CD14-positive monocyte (primary cell): ENCODE measurements at regions not wholly inside any gene's neighbourhood (a gene's known extent, or its start where the extent isn't known, plus 50 kb on each side); places are given as distances from the start of the nearest gene placed in this dataset.

Source experiments
- DNase-seq, 3 donors: peaks; one replicate each; pipeline ENCODE4 v3.0.0-alpha.2; 2011 to 2022
- H2AFZ ChIP-seq: 2 replicates; pipeline ENCODE4 v1.6.0; 2012; ENCODE audit warnings: mild to moderate bottlenecking, low read depth, low read length, inconsistent platforms; ENCODE audit not compliant: insufficient read depth, poor library complexity, severe bottlenecking
- H3K27ac ChIP-seq, 2 donors: 1 replicate in 1 of 2; 2 replicates in 1 of 2; pipeline ENCODE4 v1.5.1; 2012 to 2013; ENCODE audit warnings: low read length in 2 of 2, control low read depth in 1 of 2, inconsistent platforms in 1 of 2, low read depth in 1 of 2, mild to moderate bottlenecking in 1 of 2
- H3K27me3 ChIP-seq, 2 donors: one replicate each; pipeline versions ENCODE4 v1.6.0 to v1.6.1; 2011 to 2013; ENCODE audit warnings: low read length in 2 of 2; ENCODE audit not compliant: control insufficient read depth in 2 of 2, insufficient read depth in 2 of 2
- H3K36me3 ChIP-seq, 2 donors: replicated peaks in 1 of 2; 1 replicate in 1 of 2; 2 replicates in 1 of 2; pipeline versions ENCODE4 v1.5.1 to v1.6.1; 2012 to 2013; ENCODE audit warnings: low read length in 2 of 2, control low read depth in 1 of 2, inconsistent platforms in 1 of 2, mild to moderate bottlenecking in 1 of 2; ENCODE audit not compliant: insufficient read depth in 2 of 2, control insufficient read depth in 1 of 2
- H3K4me1 ChIP-seq, 2 donors: 1 replicate in 1 of 2; 2 replicates in 1 of 2; pipeline versions ENCODE4 v1.5.1 to v1.6.1; 2012 to 2013; ENCODE audit warnings: low read length in 2 of 2, control low read depth in 1 of 2, inconsistent platforms in 1 of 2, mild to moderate bottlenecking in 1 of 2, moderate library complexity in 1 of 2; ENCODE audit not compliant: insufficient read depth in 2 of 2, control insufficient read depth in 1 of 2
- H3K4me2 ChIP-seq: replicated peaks from 2 replicates; pipeline ENCODE3; 2012; ENCODE audit warnings: low read length, moderate library complexity, mild to moderate bottlenecking; ENCODE audit not compliant: poor library complexity, severe bottlenecking; ENCODE audit errors: extremely low read depth
- H3K4me3 ChIP-seq, 3 experiments: fragments of 200-600 bp in 1 of 3; sonication (generic) in 1 of 3; replicated peaks in 1 of 3; 1 replicate in 2 of 3; 2 replicates in 1 of 3; pipeline ENCODE4 v1.5.1; 2011 to 2013; ENCODE audit warnings: low read length in 3 of 3, mild to moderate bottlenecking in 3 of 3, control low read depth in 2 of 3, low read depth in 2 of 3, inconsistent platforms in 1 of 3, moderate library complexity in 1 of 3
- H3K79me2 ChIP-seq: 2 replicates; pipeline ENCODE4 v1.6.0; 2012; ENCODE audit warnings: mild to moderate bottlenecking, control low read depth, inconsistent platforms, low read length, moderate library complexity; ENCODE audit not compliant: insufficient read depth
- H3K9ac ChIP-seq: 2 replicates; pipeline ENCODE4 v1.6.0; 2017; ENCODE audit warnings: low read length, mild to moderate bottlenecking; ENCODE audit not compliant: insufficient read depth, poor library complexity, severe bottlenecking
- H3K9me3 ChIP-seq, 2 donors: replicated peaks in 1 of 2; 1 replicate in 1 of 2; 2 replicates in 1 of 2; pipeline versions ENCODE4 v1.5.1 to v1.6.1; 2012 to 2013; ENCODE audit warnings: low read length in 2 of 2, control low read depth in 1 of 2; ENCODE audit not compliant: control insufficient read depth in 1 of 2, insufficient read depth in 1 of 2
- H4K20me1 ChIP-seq: 2 replicates; pipeline ENCODE4 v1.6.0; 2012; ENCODE audit warnings: mild to moderate bottlenecking, low read length, control low read depth, moderate library complexity; ENCODE audit not compliant: insufficient read depth
- H3K27ac Mint-ChIP-seq, 7 donors: one replicate each; pipeline ENCODE4 v1.8.0; 2020; ENCODE audit warnings: mild to moderate bottlenecking in 7 of 7, mixed read lengths in 7 of 7, moderate library complexity in 6 of 7, inconsistent platforms in 2 of 7
- H3K27me3 Mint-ChIP-seq, 3 donors: one replicate each; pipeline ENCODE4 v1.8.0; 2021 to 2022; ENCODE audit warnings: low read depth in 3 of 3, mild to moderate bottlenecking in 3 of 3, mixed read lengths in 3 of 3, moderate library complexity in 3 of 3, inconsistent platforms in 1 of 3
- H3K36me3 Mint-ChIP-seq, 2 donors: one replicate each; pipeline ENCODE4 v1.8.0; 2020; ENCODE audit warnings: mixed read lengths in 2 of 2, inconsistent platforms in 1 of 2, mild to moderate bottlenecking in 1 of 2
- H3K4me1 Mint-ChIP-seq: one replicate; pipeline ENCODE4 v1.8.0; 2020; ENCODE audit warnings: mild to moderate bottlenecking, mixed read lengths
- H3K4me3 Mint-ChIP-seq, 2 donors: one replicate each; pipeline ENCODE4 v1.8.0; 2020; ENCODE audit warnings: mild to moderate bottlenecking in 2 of 2, mixed read lengths in 2 of 2, moderate library complexity in 1 of 2
- H3K9me3 Mint-ChIP-seq, 7 donors: one replicate each; pipeline ENCODE4 v1.8.0; 2020 to 2022; ENCODE audit warnings: mixed read lengths in 7 of 7, mild to moderate bottlenecking in 6 of 7, moderate library complexity in 6 of 7, inconsistent platforms in 2 of 7
- WGBS: methylation state at CpG from one replicate; pipeline ENCODE4 v1.1.5; 2013; ENCODE audit warnings: missing lambda C conversion rate; ENCODE audit not compliant: insufficient coverage; 5-methylcytosine and 5-hydroxymethylcytosine counted together
- intact Hi-C, 2 donors: fragments of 100-400 bp; cut with micrococcal nuclease; formaldehyde crosslinking; loops; one replicate each; pipeline versions ENCODE4 v1.15.0 to v1.15.1; 2023
- TF ChIP-seq, protein P1 (sequence below): fragments of 200-600 bp; IDR thresholded peaks from one replicate; pipeline ENCODE4 v1.8.0; 2022; ENCODE audit warnings: antibody characterized with exemption, mild to moderate bottlenecking

DNA sequence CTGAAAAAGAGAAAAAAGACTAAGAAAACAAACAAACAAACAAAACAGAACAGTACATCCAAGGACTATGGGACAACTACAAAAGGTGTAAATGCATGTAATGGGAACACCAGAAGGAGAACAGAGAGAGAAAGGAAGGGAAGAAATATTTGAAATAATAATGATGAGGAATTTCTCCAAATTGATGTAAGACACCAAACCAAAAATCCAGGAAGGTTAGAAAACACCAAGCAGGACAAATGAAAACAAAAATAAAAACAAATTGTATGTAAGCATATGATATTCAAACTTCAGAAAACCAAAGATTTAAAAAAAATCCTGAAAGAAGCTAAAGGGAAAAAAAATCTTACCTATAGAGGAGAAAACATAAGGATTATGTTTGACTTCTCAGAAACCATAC lies 125.9 kb upstream of the ACTBL2 start:
- no peak for DNase-seq
- Histone ChIP-seq H3K9ac (no peak overlapping the region), H3K36me3 (no peaks in the 10 kb centered on the region), H3K79me2 (no peaks in the 10 kb centered on the region), H3K4me2 (no peak overlapping the region), H3K4me3 (no peak overlapping the region), H3K27ac (no peak overlapping the region), H3K27me3 (no peaks in the 10 kb centered on the region), H3K9me3 (no peaks in the 10 kb centered on the region), H4K20me1 (no peaks in the 10 kb centered on the region), H3K4me1 (no peaks in the 10 kb centered on the region), H2AFZ (no peak overlapping the region)
- peaks cover 0 to 3% (median 1%) of the 10 kb centered on the region in 7 donors for H3K9me3 Mint-ChIP-seq
- H3K27me3 Mint-ChIP-seq: no peaks in the 10 kb centered on the region
- intact Hi-C loops: no loop called here
- TF ChIP-seq, protein P1, sequence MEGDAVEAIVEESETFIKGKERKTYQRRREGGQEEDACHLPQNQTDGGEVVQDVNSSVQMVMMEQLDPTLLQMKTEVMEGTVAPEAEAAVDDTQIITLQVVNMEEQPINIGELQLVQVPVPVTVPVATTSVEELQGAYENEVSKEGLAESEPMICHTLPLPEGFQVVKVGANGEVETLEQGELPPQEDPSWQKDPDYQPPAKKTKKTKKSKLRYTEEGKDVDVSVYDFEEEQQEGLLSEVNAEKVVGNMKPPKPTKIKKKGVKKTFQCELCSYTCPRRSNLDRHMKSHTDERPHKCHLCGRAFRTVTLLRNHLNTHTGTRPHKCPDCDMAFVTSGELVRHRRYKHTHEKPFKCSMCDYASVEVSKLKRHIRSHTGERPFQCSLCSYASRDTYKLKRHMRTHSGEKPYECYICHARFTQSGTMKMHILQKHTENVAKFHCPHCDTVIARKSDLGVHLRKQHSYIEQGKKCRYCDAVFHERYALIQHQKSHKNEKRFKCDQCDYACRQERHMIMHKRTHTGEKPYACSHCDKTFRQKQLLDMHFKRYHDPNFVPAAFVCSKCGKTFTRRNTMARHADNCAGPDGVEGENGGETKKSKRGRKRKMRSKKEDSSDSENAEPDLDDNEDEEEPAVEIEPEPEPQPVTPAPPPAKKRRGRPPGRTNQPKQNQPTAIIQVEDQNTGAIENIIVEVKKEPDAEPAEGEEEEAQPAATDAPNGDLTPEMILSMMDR: no peak
- no peaks in the 10 kb centered on the region for H3K36me3 Mint-ChIP-seq
- no peak overlapping the region for H3K27ac Mint-ChIP-seq
- H3K4me1 Mint-ChIP-seq: no peaks in the 10 kb centered on the region
- H3K4me3 Mint-ChIP-seq: no peak overlapping the region

DNA sequence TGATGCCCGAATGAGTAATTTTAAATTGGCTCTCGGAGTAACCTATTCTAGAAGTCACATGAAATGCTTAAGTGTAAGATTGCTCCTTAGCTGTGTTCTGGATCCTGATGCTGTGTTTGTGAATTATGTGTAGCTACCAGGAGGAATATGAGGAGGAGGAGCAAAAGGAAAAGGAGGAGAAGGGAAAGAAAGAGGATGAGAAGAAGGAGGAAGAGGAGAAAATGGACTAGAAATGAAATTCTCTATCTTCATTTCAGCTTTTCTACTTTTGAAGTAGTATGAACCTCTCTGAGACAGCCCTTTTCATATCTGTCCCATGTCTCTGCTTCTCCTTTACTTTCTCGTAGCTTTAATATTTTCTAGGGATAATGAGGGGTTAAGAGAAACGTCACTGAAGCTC lies 119.4 kb upstream of the ACTBL2 start:
- Histone ChIP-seq H3K27ac (no peak overlapping the region), H3K9ac (no peak overlapping the region), H3K4me1 (no peaks in the 10 kb centered on the region), H3K27me3 (no peaks in the 10 kb centered on the region), H3K4me3 (no peak overlapping the region), H3K9me3 (no peaks in the 10 kb centered on the region), H3K36me3 (no peaks in the 10 kb centered on the region), H3K4me2 (no peak overlapping the region), H4K20me1 (no peaks in the 10 kb centered on the region), H3K79me2 (no peaks in the 10 kb centered on the region), H2AFZ (no peak overlapping the region)
- Mint-ChIP-seq H3K4me3 (no peak overlapping the region), H3K27ac (no peak overlapping the region), H3K36me3 (no peaks in the 10 kb centered on the region), H3K4me1 (no peaks in the 10 kb centered on the region), H3K27me3 (peaks cover 0 to 2% (median 0%) of the 10 kb centered on the region in 3 donors), H3K9me3 (peaks cover 0 to 4% (median 0%) of the 10 kb centered on the region in 7 donors)
- WGBS: 100% methylated on average over 2 of the region's 4 CpGs
- TF ChIP-seq, protein P1: no peak
- intact Hi-C loops: no loop called here
- no peak for DNase-seq
